ENCODE measurements at regions not wholly inside any gene's neighbourhood (a gene's known extent, or its start where the extent isn't known, plus 50 kb on each side); places are given as distances from the start of the nearest gene placed in this dataset.

GRCh38 chr1:231106347-231106746 is 55.5 kb upstream of the TRIM67 start:
- ChIA-PET CTCF (no interaction called here), POLR2A (no interaction called here)
- H3K27me3 Mint-ChIP-seq (ENCODE audit: insufficient read depth, unreplicated experiment), result peaks cover 3% of the 10 kb centered on the region
- DNase-seq, result no peak
- no TSS peak for BruUV-seq (replicated peaks)
- H3K4me1 ChIP-seq, result no peaks in the 10 kb centered on the region
- intact Hi-C loops (cut with micrococcal nuclease; ENCODE audit: unreplicated experiment), result no loop called here
- H3K4me3 ChIP-seq (ENCODE audit: low read depth, low read length), result no peak overlapping the region
- no peaks in the 10 kb centered on the region for H3K36me3 ChIP-seq (ENCODE audit: control insufficient read depth, insufficient read depth, low read length)
- no peaks in the 10 kb centered on the region for H3K36me3 Mint-ChIP-seq (ENCODE audit: insufficient read depth, unreplicated experiment)
- no peaks in the 10 kb centered on the region for H3K27me3 ChIP-seq (replicated peaks; ENCODE audit: control insufficient read depth, insufficient read depth, low read length)
- H3K4me3 Mint-ChIP-seq (ENCODE audit: unreplicated experiment), result no peak overlapping the region
- no peaks in the 10 kb centered on the region for H3K4me1 Mint-ChIP-seq (ENCODE audit: low read depth, unreplicated experiment)
- H3K9me3 ChIP-seq, result no peaks in the 10 kb centered on the region
- H3K27ac Mint-ChIP-seq (ENCODE audit: unreplicated experiment), result no peak overlapping the region
- no peaks in the 10 kb centered on the region for H3K9me3 Mint-ChIP-seq (ENCODE audit: unreplicated experiment)
- no peak for TF ChIP-seq CTCF (IDR thresholded peaks at IDR 0.05; ENCODE audit: insufficient read depth in 1 of 2, low read depth in 1 of 2, low read length in 1 of 2, severe bottlenecking in 1 of 2, unreplicated experiment in 1 of 2)

- Mint-ChIP-seq H3K9me3 (ENCODE audit: unreplicated experiment) (no peaks in the 10 kb centered on the region), H3K4me1 (ENCODE audit: low read depth, unreplicated experiment) (no peaks in the 10 kb centered on the region), H3K4me3 (ENCODE audit: unreplicated experiment) (no peak overlapping the region), H3K27ac (ENCODE audit: unreplicated experiment) (no peak overlapping the region), H3K36me3 (ENCODE audit: insufficient read depth, unreplicated experiment) (no peaks in the 10 kb centered on the region), H3K27me3 (ENCODE audit: insufficient read depth, unreplicated experiment) (peaks cover 3% of the 10 kb centered on the region)
- Histone ChIP-seq H3K36me3 (ENCODE audit: control insufficient read depth, insufficient read depth, low read length) (no peaks in the 10 kb centered on the region), H3K9me3 (no peaks in the 10 kb centered on the region), H3K27me3 (replicated peaks; ENCODE audit: control insufficient read depth, insufficient read depth, low read length) (no peaks in the 10 kb centered on the region), H3K4me3 (ENCODE audit: low read depth, low read length) (no peak overlapping the region), H3K4me1 (no peaks in the 10 kb centered on the region)
- no TSS peak for BruUV-seq (replicated peaks)
- no peak for DNase-seq
- intact Hi-C loops (cut with micrococcal nuclease; ENCODE audit: unreplicated experiment), result no loop called here
- no peak for TF ChIP-seq CTCF (IDR thresholded peaks at IDR 0.05; ENCODE audit: insufficient read depth in 1 of 2, low read depth in 1 of 2, low read length in 1 of 2, severe bottlenecking in 1 of 2, unreplicated experiment in 1 of 2)
- ChIA-PET CTCF (no interaction called here), POLR2A (no interaction called here)
Observed at GRCh38 chr1:231104917-231105316, 56.9 kb upstream of the TRIM67 start.

- DNase-seq, result no peak
- intact Hi-C loops (cut with micrococcal nuclease; ENCODE audit: unreplicated experiment), result no loop called here
- H3K9me3 ChIP-seq, result no peaks in the 10 kb centered on the region
- no peak overlapping the region for H3K4me3 Mint-ChIP-seq (ENCODE audit: unreplicated experiment)
- POLR2A ChIA-PET, result no interaction called here
- H3K36me3 Mint-ChIP-seq (ENCODE audit: insufficient read depth, unreplicated experiment), result no peaks in the 10 kb centered on the region
- no peaks in the 10 kb centered on the region for H3K4me1 Mint-ChIP-seq (ENCODE audit: low read depth, unreplicated experiment)
- H3K9me3 Mint-ChIP-seq (ENCODE audit: unreplicated experiment), result peaks cover 7% of the 10 kb centered on the region
- H3K4me1 ChIP-seq, result 0 out of 2 replicates have a peak, but pooled peaks cover 3% of the 10 kb centered on the region
- H3K27me3 ChIP-seq (replicated peaks; ENCODE audit: control insufficient read depth, insufficient read depth, low read length), result no peaks in the 10 kb centered on the region
- H3K27ac Mint-ChIP-seq (ENCODE audit: unreplicated experiment), result no peak overlapping the region
- CTCF ChIA-PET, result no interaction called here
- peaks cover 3% of the 10 kb centered on the region for H3K27me3 Mint-ChIP-seq (ENCODE audit: insufficient read depth, unreplicated experiment)
- H3K4me3 ChIP-seq (ENCODE audit: low read depth, low read length), result no peak overlapping the region
- no peaks in the 10 kb centered on the region for H3K36me3 ChIP-seq (ENCODE audit: control insufficient read depth, insufficient read depth, low read length)
- no TSS peak for BruUV-seq (replicated peaks)
- TF ChIP-seq CTCF (IDR thresholded peaks at IDR 0.05; ENCODE audit: insufficient read depth in 1 of 2, low read depth in 1 of 2, low read length in 1 of 2, severe bottlenecking in 1 of 2, unreplicated experiment in 1 of 2), result no peak
Observed at GRCh38 chr1:231103961-231104360, 57.9 kb upstream of the TRIM67 start.

Data from Caco-2 (cell line).